Neural cell (in vitro differentiated cells): ENCODE measurements at regions not wholly inside any gene's neighbourhood (a gene's known extent, or its start where the extent isn't known, plus 50 kb on each side); places are given as distances from the start of the nearest gene placed in this dataset.

Source experiments
- EZH2 ChIP-seq: fragments of 200-600, 300-800 bp; shearing (Covaris generic), sonication (generic); IDR thresholded peaks from 2 replicates; pipeline ENCODE4 v1.6.1; 2014; ENCODE audit warnings: antibody characterized with exemption, low read length, borderline replicate concordance, mild to moderate bottlenecking; ENCODE audit not compliant: insufficient read depth, poor library complexity, severe bottlenecking
- POLR2AphosphoS5 ChIP-seq: IDR thresholded peaks from 2 replicates; pipeline ENCODE4 v1.6.1; 2012
- REST ChIP-seq: IDR thresholded peaks from 2 replicates; pipeline ENCODE4 v1.6.1; 2012; ENCODE audit warnings: borderline replicate concordance
- TF ChIP-seq, protein P1 (sequence below): fragments of 450-650 bp; IDR thresholded peaks from 2 replicates; pipeline ENCODE4 v1.5.1; 2014; ENCODE audit warnings: antibody characterized with exemption, mild to moderate bottlenecking, moderate library complexity; ENCODE audit not compliant: poor library complexity, severe bottlenecking

- TF ChIP-seq, protein P1, sequence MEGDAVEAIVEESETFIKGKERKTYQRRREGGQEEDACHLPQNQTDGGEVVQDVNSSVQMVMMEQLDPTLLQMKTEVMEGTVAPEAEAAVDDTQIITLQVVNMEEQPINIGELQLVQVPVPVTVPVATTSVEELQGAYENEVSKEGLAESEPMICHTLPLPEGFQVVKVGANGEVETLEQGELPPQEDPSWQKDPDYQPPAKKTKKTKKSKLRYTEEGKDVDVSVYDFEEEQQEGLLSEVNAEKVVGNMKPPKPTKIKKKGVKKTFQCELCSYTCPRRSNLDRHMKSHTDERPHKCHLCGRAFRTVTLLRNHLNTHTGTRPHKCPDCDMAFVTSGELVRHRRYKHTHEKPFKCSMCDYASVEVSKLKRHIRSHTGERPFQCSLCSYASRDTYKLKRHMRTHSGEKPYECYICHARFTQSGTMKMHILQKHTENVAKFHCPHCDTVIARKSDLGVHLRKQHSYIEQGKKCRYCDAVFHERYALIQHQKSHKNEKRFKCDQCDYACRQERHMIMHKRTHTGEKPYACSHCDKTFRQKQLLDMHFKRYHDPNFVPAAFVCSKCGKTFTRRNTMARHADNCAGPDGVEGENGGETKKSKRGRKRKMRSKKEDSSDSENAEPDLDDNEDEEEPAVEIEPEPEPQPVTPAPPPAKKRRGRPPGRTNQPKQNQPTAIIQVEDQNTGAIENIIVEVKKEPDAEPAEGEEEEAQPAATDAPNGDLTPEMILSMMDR: no peak
- TF ChIP-seq REST (no peak), EZH2 (no peak), POLR2AphosphoS5 (no peak)
These were observed 86.2 kb upstream of the CA10 start for GRCh38 chr17:52244689-52245088.
